SK-N-SH (cell line): ENCODE measurements at regions not wholly inside any gene's neighbourhood (a gene's known extent, or its start where the extent isn't known, plus 50 kb on each side); places are given as distances from the start of the nearest gene placed in this dataset.

Experiments used
- CTCF ChIP-seq: fragments of 200-600 bp; sonication (generic); IDR thresholded peaks from 2 replicates; pipeline ENCODE4 v1.6.1; 2017; ENCODE audit warnings: antibody characterized with exemption, mild to moderate bottlenecking, moderate library complexity
- ELF1 ChIP-seq: IDR thresholded peaks from 2 replicates; pipeline ENCODE4 v1.4.0; 2012
- EP300 ChIP-seq, 2 experiments: IDR thresholded peaks; 2 replicates each; pipeline versions ENCODE4 v1.4.0 to v1.6.1; 2012; ENCODE audit warnings: borderline replicate concordance in 1 of 2, low read depth in 1 of 2, low read length in 1 of 2
- MXI1 ChIP-seq: IDR thresholded peaks from 2 replicates; pipeline ENCODE4 v1.6.1; 2012; ENCODE audit warnings: mild to moderate bottlenecking, low read depth, low read length, improper control_type of control experiment
- POLR2AphosphoS5 ChIP-seq: IDR thresholded peaks from 2 replicates; pipeline ENCODE4 v1.6.1; 2012; ENCODE audit warnings: low read depth, low read length
- RAD21 ChIP-seq: IDR thresholded peaks from 2 replicates; pipeline ENCODE4 v1.6.1; 2012; ENCODE audit warnings: mild to moderate bottlenecking, low read length
- REST ChIP-seq: IDR thresholded peaks from 2 replicates; pipeline ENCODE4 v1.6.1; 2012; ENCODE audit warnings: mild to moderate bottlenecking, low read depth, low read length, moderate library complexity
- SIN3A ChIP-seq: IDR thresholded peaks from 2 replicates; pipeline ENCODE4 v1.6.1; 2012; ENCODE audit warnings: low read depth, mild to moderate bottlenecking, low read length, moderate library complexity, borderline replicate concordance
- TAF1 ChIP-seq: IDR thresholded peaks from 2 replicates; pipeline ENCODE4 v1.6.1; 2012; ENCODE audit warnings: low read depth, mild to moderate bottlenecking, low read length, moderate library complexity, borderline replicate concordance
- YY1 ChIP-seq: IDR thresholded peaks from 2 replicates; pipeline ENCODE4 v1.4.0; 2012; ENCODE audit warnings: low read depth, mild to moderate bottlenecking

- no peak for TF ChIP-seq MXI1
- TF ChIP-seq SIN3A = no peak
- TF ChIP-seq CTCF = no peak
- no peak for TF ChIP-seq TAF1
- TF ChIP-seq RAD21 = no peak
- no peak for TF ChIP-seq POLR2AphosphoS5
- no peak for TF ChIP-seq EP300 (IDR thresholded peaks at IDR 0.05; ENCODE audit: borderline replicate concordance in 1 of 2, low read depth in 1 of 2, low read length in 1 of 2)
- TF ChIP-seq REST = no peak
- no peak for TF ChIP-seq ELF1
- TF ChIP-seq YY1 = no peak
Measured at GRCh38 chrX:873016-873415, 242.4 kb downstream of the SHOX start.
